ENCODE measurements at regions not wholly inside any gene's neighbourhood (a gene's known extent, or its start where the extent isn't known, plus 50 kb on each side); places are given as distances from the start of the nearest gene placed in this dataset.

DNA sequence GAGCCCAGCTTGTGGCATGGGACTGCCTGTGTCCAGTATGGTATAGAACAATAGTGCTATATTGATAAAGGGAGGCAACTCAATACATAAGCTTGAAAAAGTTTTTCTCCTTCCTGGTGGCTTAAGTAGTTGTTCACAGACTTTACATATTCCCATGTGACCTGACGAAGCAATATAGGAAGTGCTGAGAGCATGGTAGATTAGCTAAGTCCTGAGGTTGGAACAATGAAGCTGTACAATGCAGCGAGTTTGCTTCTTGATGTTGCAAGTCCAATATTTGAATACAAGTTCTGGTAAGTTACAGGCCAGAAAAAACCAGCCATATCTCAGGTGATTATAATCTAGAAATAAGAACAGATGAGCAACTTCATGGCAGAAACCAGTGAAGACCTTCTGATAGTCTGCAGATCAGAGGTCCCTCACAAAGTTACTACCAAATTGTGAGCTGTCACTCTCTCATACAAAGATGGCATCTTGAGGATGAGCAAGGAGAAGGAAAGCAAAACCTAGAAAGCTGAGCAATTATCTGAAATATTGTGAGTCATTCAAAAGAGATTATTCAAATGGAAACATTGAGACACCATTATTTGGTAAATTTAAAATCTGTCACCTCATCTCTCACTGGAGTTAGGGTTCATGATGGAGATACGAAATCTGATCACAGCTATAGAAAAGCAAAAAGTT lies 72.9 kb upstream of the BTG1 start:
- DNase-seq = no peak
- no peak for TF ChIP-seq EZH2phosphoT487 (IDR thresholded peaks at IDR 0.05; ENCODE audit: borderline replicate concordance, low read length)
- TF ChIP-seq, protein P1, sequence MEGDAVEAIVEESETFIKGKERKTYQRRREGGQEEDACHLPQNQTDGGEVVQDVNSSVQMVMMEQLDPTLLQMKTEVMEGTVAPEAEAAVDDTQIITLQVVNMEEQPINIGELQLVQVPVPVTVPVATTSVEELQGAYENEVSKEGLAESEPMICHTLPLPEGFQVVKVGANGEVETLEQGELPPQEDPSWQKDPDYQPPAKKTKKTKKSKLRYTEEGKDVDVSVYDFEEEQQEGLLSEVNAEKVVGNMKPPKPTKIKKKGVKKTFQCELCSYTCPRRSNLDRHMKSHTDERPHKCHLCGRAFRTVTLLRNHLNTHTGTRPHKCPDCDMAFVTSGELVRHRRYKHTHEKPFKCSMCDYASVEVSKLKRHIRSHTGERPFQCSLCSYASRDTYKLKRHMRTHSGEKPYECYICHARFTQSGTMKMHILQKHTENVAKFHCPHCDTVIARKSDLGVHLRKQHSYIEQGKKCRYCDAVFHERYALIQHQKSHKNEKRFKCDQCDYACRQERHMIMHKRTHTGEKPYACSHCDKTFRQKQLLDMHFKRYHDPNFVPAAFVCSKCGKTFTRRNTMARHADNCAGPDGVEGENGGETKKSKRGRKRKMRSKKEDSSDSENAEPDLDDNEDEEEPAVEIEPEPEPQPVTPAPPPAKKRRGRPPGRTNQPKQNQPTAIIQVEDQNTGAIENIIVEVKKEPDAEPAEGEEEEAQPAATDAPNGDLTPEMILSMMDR (conservative IDR thresholded peaks at IDR 0.05; ENCODE audit: low read depth, low read length) = no peak
- no peak for TF ChIP-seq EZH2 (IDR thresholded peaks at IDR 0.05; ENCODE audit: low read length, unreplicated experiment)
- Histone ChIP-seq H3K4me1 (ENCODE audit: insufficient read depth, low read length) (no peaks in the 10 kb centered on the region), H3K9me2 (replicated peaks; ENCODE audit: low read length) (no peaks in the 10 kb centered on the region), H3K9me3 (ENCODE audit: low read length) (no peaks in the 10 kb centered on the region), H3K4me3 (ENCODE audit: low read length) (no peak overlapping the region), H3K36me3 (ENCODE audit: low read depth, low read length) (no peaks in the 10 kb centered on the region), H3K4me2 (ENCODE audit: low read length) (no peak overlapping the region), H2AFZ (ENCODE audit: low read length) (no peak overlapping the region), H3K79me2 (ENCODE audit: low read length) (no peaks in the 10 kb centered on the region), H3K9ac (ENCODE audit: low read length) (no peak overlapping the region), H4K20me1 (ENCODE audit: low read length) (no peaks in the 10 kb centered on the region), H3K27me3 (ENCODE audit: low read length) (no peaks in the 10 kb centered on the region), H3F3A (ENCODE audit: low read length, unreplicated experiment) (no peaks in the 10 kb centered on the region), H3K27ac (ENCODE audit: low read length) (no peak overlapping the region)
- POLR2A ChIA-PET (ENCODE audit: unreplicated experiment) = no interaction called here
- BruUV-seq (replicated peaks) = no TSS peak
- ATAC-seq = no peak
- intact Hi-C loops (cut with micrococcal nuclease) = no loop called here
- CTCF ChIA-PET = no interaction called here

DNA sequence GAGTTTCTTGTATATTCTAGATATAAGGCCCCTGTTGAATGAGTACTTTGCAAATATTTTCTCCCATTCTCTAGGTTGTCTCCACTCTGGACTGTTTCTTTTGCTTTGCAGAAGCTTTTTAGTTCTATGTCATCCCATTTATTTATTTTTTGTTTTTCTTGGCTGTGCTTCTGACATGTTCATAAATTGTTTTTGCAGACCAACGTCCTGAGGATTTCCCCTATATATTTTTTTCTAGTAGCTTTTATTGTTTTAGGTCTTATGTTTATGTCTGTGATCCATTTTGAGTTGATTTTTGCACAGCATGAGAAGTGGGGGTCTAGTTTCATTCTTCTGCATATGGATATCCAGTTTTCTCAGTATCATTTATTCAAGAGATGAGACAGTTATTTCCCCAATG lies 70.4 kb upstream of the BTG1 start:
- Histone ChIP-seq H3F3A (ENCODE audit: low read length, unreplicated experiment) (no peaks in the 10 kb centered on the region), H3K4me2 (ENCODE audit: low read length) (no peak overlapping the region), H3K4me3 (ENCODE audit: low read length) (no peak overlapping the region), H3K9me2 (replicated peaks; ENCODE audit: low read length) (no peaks in the 10 kb centered on the region), H3K36me3 (ENCODE audit: low read depth, low read length) (no peaks in the 10 kb centered on the region), H2AFZ (ENCODE audit: low read length) (no peak overlapping the region), H3K9ac (ENCODE audit: low read length) (no peak overlapping the region), H4K20me1 (ENCODE audit: low read length) (no peaks in the 10 kb centered on the region), H3K4me1 (ENCODE audit: insufficient read depth, low read length) (no peaks in the 10 kb centered on the region), H3K27me3 (ENCODE audit: low read length) (no peaks in the 10 kb centered on the region), H3K79me2 (ENCODE audit: low read length) (no peaks in the 10 kb centered on the region), H3K27ac (ENCODE audit: low read length) (no peak overlapping the region), H3K9me3 (ENCODE audit: low read length) (no peaks in the 10 kb centered on the region)
- DNase-seq (no peak), ATAC-seq (no peak)
- ChIA-PET CTCF (no interaction called here), POLR2A (ENCODE audit: unreplicated experiment) (interaction anchor here (0.6 kb wide), 1 partner anchor 270 kb away, joined by 8 read pairs; no protein-coding TSS in a partner anchor)
- no TSS peak for BruUV-seq (replicated peaks)
- intact Hi-C loops (cut with micrococcal nuclease) = no loop called here
- TF ChIP-seq EZH2phosphoT487 (IDR thresholded peaks at IDR 0.05; ENCODE audit: borderline replicate concordance, low read length) (no peak), EZH2 (IDR thresholded peaks at IDR 0.05; ENCODE audit: low read length, unreplicated experiment) (no peak)
- TF ChIP-seq, protein P1 (conservative IDR thresholded peaks at IDR 0.05; ENCODE audit: low read depth, low read length) = no peak

DNA sequence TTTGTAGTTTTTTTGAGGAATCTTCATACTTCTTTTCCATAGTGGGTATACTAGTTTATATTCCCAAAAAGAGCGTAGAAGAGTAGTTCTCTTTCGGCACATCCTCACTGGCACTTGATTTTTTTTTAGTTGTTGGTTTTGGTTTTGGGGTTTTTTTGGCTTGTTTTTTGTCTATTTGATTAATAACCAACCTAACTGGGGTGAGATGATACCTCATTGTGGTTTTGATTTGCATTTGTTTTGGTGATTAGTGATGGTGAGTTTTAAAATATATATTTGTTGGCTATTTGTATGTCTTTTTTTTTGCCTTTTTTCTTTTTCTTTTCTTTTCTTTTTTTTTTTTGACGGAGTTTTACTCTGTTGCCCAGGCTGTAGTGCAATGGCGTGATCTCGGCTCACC lies 69.7 kb upstream of the BTG1 start:
- ChIA-PET POLR2A (ENCODE audit: unreplicated experiment) (no interaction called here), CTCF (no interaction called here)
- no peaks in the 10 kb centered on the region for H3K36me3 ChIP-seq (ENCODE audit: low read depth, low read length)
- no peak overlapping the region for H3K9ac ChIP-seq (ENCODE audit: low read length)
- H3K27ac ChIP-seq (ENCODE audit: low read length) = no peak overlapping the region
- H3K9me2 ChIP-seq (replicated peaks; ENCODE audit: low read length) = no peaks in the 10 kb centered on the region
- H3F3A ChIP-seq (ENCODE audit: low read length, unreplicated experiment) = no peaks in the 10 kb centered on the region
- no peaks in the 10 kb centered on the region for H3K27me3 ChIP-seq (ENCODE audit: low read length)
- no peaks in the 10 kb centered on the region for H4K20me1 ChIP-seq (ENCODE audit: low read length)
- TF ChIP-seq, protein P1 (conservative IDR thresholded peaks at IDR 0.05; ENCODE audit: low read depth, low read length) = no peak
- TF ChIP-seq EZH2phosphoT487 (IDR thresholded peaks at IDR 0.05; ENCODE audit: borderline replicate concordance, low read length) = no peak
- TF ChIP-seq EZH2 (IDR thresholded peaks at IDR 0.05; ENCODE audit: low read length, unreplicated experiment) = no peak
- intact Hi-C loops (cut with micrococcal nuclease) = no loop called here
- H3K9me3 ChIP-seq (ENCODE audit: low read length) = no peaks in the 10 kb centered on the region
- BruUV-seq (replicated peaks) = no TSS peak
- H2AFZ ChIP-seq (ENCODE audit: low read length) = no peak overlapping the region
- H3K4me3 ChIP-seq (ENCODE audit: low read length) = no peak overlapping the region
- H3K4me1 ChIP-seq (ENCODE audit: insufficient read depth, low read length) = no peaks in the 10 kb centered on the region
- DNase-seq (no peak), ATAC-seq (no peak)
- no peaks in the 10 kb centered on the region for H3K79me2 ChIP-seq (ENCODE audit: low read length)
- no peak overlapping the region for H3K4me2 ChIP-seq (ENCODE audit: low read length)
